H1 (cell line): ENCODE measurements at regions not wholly inside any gene's neighbourhood (a gene's known extent, or its start where the extent isn't known, plus 50 kb on each side); places are given as distances from the start of the nearest gene placed in this dataset.

ENCODE experiments used
- CTCF ChIA-PET: fragments of 300-600 bp; sonication (Branson Sonifier 250); formaldehyde crosslinking; loops from one replicate; lab custom pipeline; 2021; ENCODE audit not compliant: partially characterized antibody; lab: Charles Lee
- POLR2A ChIA-PET: fragments of 300-600 bp; sonication (Branson Sonifier 250); formaldehyde crosslinking; loops from one replicate; lab custom pipeline; 2021; ENCODE audit warnings: inconsistent platforms; ENCODE audit not compliant: partially characterized antibody; lab: Charles Lee
- DNase-seq, 2 experiments: peaks; one replicate each; pipeline versions ENCODE4 v3.0.0 to v3.0.0-alpha.2; 2010 to 2022; ENCODE audit warnings: low spot score in 2 of 2, low read depth in 1 of 2, mixed read lengths in 1 of 2
- FAIRE-seq: peaks from 2 replicates; lab custom pipeline; 2011; peaks lifted over from hg19 to GRCh38; lab: Jason Lieb, UNC
- H2AFZ ChIP-seq: 2 replicates; pipeline ENCODE4 v1.8.1; 2012; ENCODE audit warnings: low read length, inconsistent platforms
- H2AK5ac ChIP-seq: 2 replicates; pipeline ENCODE4 v1.6.1; 2013; ENCODE audit warnings: low read depth, low read length
- H2BK120ac ChIP-seq: replicated peaks from 2 replicates; pipeline ENCODE3; 2013; ENCODE audit warnings: low read depth, low read length, inconsistent platforms
- H2BK12ac ChIP-seq: 2 replicates; pipeline ENCODE4 v1.6.1; 2013; ENCODE audit warnings: low read depth, low read length
- H2BK15ac ChIP-seq: 2 replicates; pipeline ENCODE4 v1.6.1; 2013; ENCODE audit warnings: low read length
- H2BK20ac ChIP-seq: 2 replicates; pipeline ENCODE4 v1.6.1; 2013; ENCODE audit warnings: low read length
- H2BK5ac ChIP-seq: 2 replicates; pipeline ENCODE4 v1.6.1; 2013; ENCODE audit warnings: low read depth, low read length
- H3K14ac ChIP-seq: 2 replicates; pipeline ENCODE4 v1.6.1; 2013; ENCODE audit warnings: inconsistent platforms; ENCODE audit not compliant: insufficient read length
- H3K18ac ChIP-seq: 2 replicates; pipeline ENCODE4 v1.6.1; 2013; ENCODE audit warnings: low read length; ENCODE audit errors: extremely low read depth
- H3K23ac ChIP-seq: 2 replicates; pipeline ENCODE4 v1.6.1; 2013; ENCODE audit warnings: inconsistent platforms; ENCODE audit not compliant: insufficient read length
- H3K23me2 ChIP-seq: 2 replicates; pipeline ENCODE4 v1.6.1; 2013; ENCODE audit warnings: low read depth, low read length
- H3K27ac ChIP-seq: 2 replicates; pipeline ENCODE4 v1.6.1; 2011; ENCODE audit warnings: low read depth, low read length, inconsistent platforms
- H3K27me3 ChIP-seq, 4 experiments: replicated peaks in 1 of 4; 1 replicate in 1 of 4; 2 replicates in 3 of 4; pipeline versions ENCODE4 v1.6.1 to v1.8.1; 2011 to 2013; ENCODE audit warnings: low read length in 3 of 4, mild to moderate bottlenecking in 3 of 4, inconsistent platforms in 2 of 4, mixed read lengths in 2 of 4, moderate library complexity in 1 of 4; ENCODE audit not compliant: control insufficient read depth in 3 of 4, insufficient read depth in 3 of 4; ENCODE audit errors: extremely low read depth in 1 of 4
- H3K36me3 ChIP-seq, 4 experiments: 2 replicates each; pipeline versions ENCODE4 v1.6.1 to v1.8.1; 2011 to 2013; ENCODE audit warnings: mild to moderate bottlenecking in 4 of 4, low read length in 3 of 4, moderate library complexity in 2 of 4, control low read depth in 1 of 4, inconsistent platforms in 1 of 4; ENCODE audit not compliant: insufficient read depth in 4 of 4, control insufficient read depth in 2 of 4
- H3K4ac ChIP-seq: replicated peaks from 2 replicates; pipeline ENCODE3; 2013; ENCODE audit warnings: low read length, low read depth, mixed read lengths, inconsistent platforms; ENCODE audit not compliant: insufficient read length
- H3K4me1 ChIP-seq, 4 experiments: replicated peaks in 1 of 4; 1 replicate in 1 of 4; 2 replicates in 3 of 4; pipeline versions ENCODE4 v1.6.1 to v1.8.1; 2011 to 2013; ENCODE audit warnings: low read length in 3 of 4, inconsistent platforms in 2 of 4, mixed read lengths in 1 of 4; ENCODE audit not compliant: insufficient read depth in 4 of 4, control insufficient read depth in 3 of 4
- H3K4me2 ChIP-seq, 2 experiments: 2 replicates each; pipeline versions ENCODE4 v1.6.1 to v1.8.1; 2011 to 2013; ENCODE audit warnings: low read depth in 2 of 2, low read length in 2 of 2, control low read depth in 1 of 2, inconsistent platforms in 1 of 2, mild to moderate bottlenecking in 1 of 2; ENCODE audit not compliant: insufficient read depth in 1 of 2
- H3K4me3 ChIP-seq, 4 experiments: fragments of 200-600, 300-600 bp in 1 of 4; sonication (generic), shearing (Covaris generic), sonication (Bioruptor Twin) in 1 of 4; 2 replicates each; pipeline versions ENCODE4 v1.5.1 to v1.8.1; 2011 to 2016; ENCODE audit warnings: low read length in 4 of 4, low read depth in 3 of 4, control low read depth in 2 of 4, inconsistent platforms in 2 of 4, mild to moderate bottlenecking in 2 of 4, mixed read lengths in 1 of 4, moderate library complexity in 1 of 4; ENCODE audit not compliant: insufficient read depth in 2 of 4; ENCODE audit errors: extremely low read depth in 1 of 4
- H3K56ac ChIP-seq: replicated peaks from 2 replicates; pipeline ENCODE3; 2013; ENCODE audit warnings: low read depth, mild to moderate bottlenecking, mixed read lengths, low read length, inconsistent platforms; ENCODE audit not compliant: insufficient read length
- H3K79me1 ChIP-seq: 2 replicates; pipeline ENCODE4 v1.6.1; 2013; ENCODE audit warnings: low read depth, low read length, control low read depth
- H3K79me2 ChIP-seq, 2 experiments: 2 replicates each; pipeline versions ENCODE4 v1.6.1 to v1.8.1; 2012 to 2013; ENCODE audit warnings: low read length in 2 of 2, mild to moderate bottlenecking in 2 of 2, inconsistent platforms in 1 of 2; ENCODE audit not compliant: insufficient read depth in 2 of 2, control insufficient read depth in 1 of 2
- H3K9ac ChIP-seq, 4 experiments: replicated peaks in 1 of 4; 1 replicate in 1 of 4; 2 replicates in 3 of 4; pipeline versions ENCODE4 v1.6.1 to v1.8.1; 2011 to 2013; ENCODE audit warnings: low read depth in 3 of 4, low read length in 3 of 4, control low read depth in 2 of 4, mild to moderate bottlenecking in 2 of 4, moderate library complexity in 2 of 4, inconsistent platforms in 1 of 4; ENCODE audit errors: extremely low read depth in 1 of 4
- H3K9me3 ChIP-seq, 2 experiments: 2 replicates each; pipeline versions ENCODE4 v1.6.1 to v1.8.1; 2012 to 2013; ENCODE audit warnings: mild to moderate bottlenecking in 2 of 2, moderate library complexity in 2 of 2, control low read depth in 1 of 2, inconsistent platforms in 1 of 2, low read depth in 1 of 2, low read length in 1 of 2, mixed read lengths in 1 of 2; ENCODE audit not compliant: insufficient read depth in 2 of 2
- H4K20me1 ChIP-seq, 2 experiments: replicated peaks in 1 of 2; 2 replicates each; pipeline versions ENCODE3 to v1.8.1; 2011 to 2013; ENCODE audit warnings: inconsistent platforms in 2 of 2, low read length in 2 of 2, mild to moderate bottlenecking in 1 of 2; ENCODE audit not compliant: insufficient read depth in 2 of 2, control insufficient read depth in 1 of 2
- H4K5ac ChIP-seq: 2 replicates; pipeline ENCODE4 v1.6.1; 2013; ENCODE audit warnings: low read length, low read depth, mixed read lengths, inconsistent platforms; ENCODE audit not compliant: insufficient read length
- H4K8ac ChIP-seq: 2 replicates; pipeline ENCODE4 v1.8.0; 2013; ENCODE audit warnings: mild to moderate bottlenecking, moderate library complexity, low read length, inconsistent platforms; ENCODE audit not compliant: insufficient read depth; ENCODE audit errors: extremely low read depth
- H4K91ac ChIP-seq: replicated peaks from 2 replicates; pipeline ENCODE3; 2013; ENCODE audit warnings: low read length, mixed read lengths, inconsistent platforms; ENCODE audit not compliant: insufficient read length
- YY1 ChIP-seq: IDR thresholded peaks from 2 replicates; pipeline ENCODE4 v1.6.1; 2011; ENCODE audit warnings: low read depth, mild to moderate bottlenecking, low read length
- WGBS, 2 experiments: shearing (Covaris generic) in 1 of 2; methylation state at CpG; one replicate each; pipeline versions ENCODE4 v1.1.6 to v1.1.7; 2013 to 2015; ENCODE audit warnings: low lambda C conversion rate in 2 of 2, mixed read lengths in 2 of 2, inconsistent platforms in 1 of 2, low coverage in 1 of 2, missing lambda C conversion rate in 1 of 2; ENCODE audit not compliant: insufficient replicate concordance in 2 of 2, insufficient coverage in 1 of 2, insufficient read length in 1 of 2; ENCODE audit errors: extremely low coverage in 1 of 2, missing lambda C conversion rate in 1 of 2; 5-methylcytosine and 5-hydroxymethylcytosine counted together

GRCh38 chr3:139136469-139137202 lies 91.9 kb upstream of the PRR23C start:
- Histone ChIP-seq H3K9me3 (peaks cover 3 to 22% of the 10 kb centered on the region in 2 experiments; a peak in 1 of 4 replicates), H4K8ac (no peak overlapping the region), H3K79me1 (no peaks in the 10 kb centered on the region), H3K4me3 (no peak overlapping the region), H2BK5ac (no peak overlapping the region), H4K5ac (no peak overlapping the region), H2BK15ac (no peak overlapping the region), H3K14ac (no peak overlapping the region), H3K27me3 (no peaks in the 10 kb centered on the region), H3K23me2 (no peaks in the 10 kb centered on the region), H3K4me2 (no peak overlapping the region), H3K18ac (no peak overlapping the region), H3K27ac (no peak overlapping the region), H2AFZ (no peak overlapping the region), H3K4me1 (no peaks in the 10 kb centered on the region), H4K20me1 (no peaks in the 10 kb centered on the region), H3K4ac (no peak overlapping the region), H2BK120ac (no peak overlapping the region), H3K23ac (no peak overlapping the region), H2BK20ac (no peak overlapping the region), H2BK12ac (no peak overlapping the region), H4K91ac (no peak overlapping the region), H3K9ac (no peak overlapping the region), H3K56ac (no peak overlapping the region), H3K36me3 (no peaks in the 10 kb centered on the region), H3K79me2 (no peaks in the 10 kb centered on the region), H2AK5ac (no peak overlapping the region)
- ChIA-PET CTCF (interaction anchor here (1.3 to 1.4 kb wide), 2 partner anchors 25 to 42 kb away, joined by 3 read pairs; no protein-coding TSS in a partner anchor), POLR2A (no interaction called here)
- FAIRE-seq: no peak
- DNase-seq: no peak
- 63% methylated on average over 7 of the region's 7 CpGs; no CpG with 5 or more reads in 1 of the 2 experiments for WGBS, 2 experiments
- TF ChIP-seq YY1: no peak
